Suprapubic skin (tissue), 4 donors: ENCODE measurements at regions not wholly inside any gene's neighbourhood (a gene's known extent, or its start where the extent isn't known, plus 50 kb on each side); places are given as distances from the start of the nearest gene placed in this dataset.

ENCODE experiments used
- DNase-seq, 2 donors: peaks; one replicate each; pipeline ENCODE4 v3.0.0-alpha.2; 2019; ENCODE audit warnings: low spot score in 2 of 2
- H3K27ac ChIP-seq: fragments of 200-600 bp; sonication (generic); one replicate; pipeline ENCODE4 v1.5.1; 2019
- H3K27me3 ChIP-seq: fragments of 200-600 bp; sonication (generic); one replicate; pipeline ENCODE4 v1.5.1; 2019
- H3K36me3 ChIP-seq: fragments of 200-600 bp; sonication (generic); one replicate; pipeline ENCODE4 v1.5.1; 2019
- H3K4me1 ChIP-seq: fragments of 200-600 bp; sonication (generic); one replicate; pipeline ENCODE4 v1.5.1; 2019
- H3K4me3 ChIP-seq: fragments of 200-600 bp; sonication (generic); one replicate; pipeline ENCODE4 v1.5.1; 2019; ENCODE audit warnings: mild to moderate bottlenecking
- H3K9me3 ChIP-seq: fragments of 200-600 bp; sonication (generic); one replicate; pipeline ENCODE4 v1.5.1; 2019
- CTCF ChIP-seq, 2 donors: fragments of 200-600 bp in 1 of 2; fragments of 450-650 bp in 1 of 2; sonication (generic) in 1 of 2; IDR thresholded peaks; one replicate each; pipeline ENCODE4 v1.5.1; 2016 to 2019; ENCODE audit warnings: antibody characterized with exemption in 2 of 2, mild to moderate bottlenecking in 1 of 2, moderate library complexity in 1 of 2
- EP300 ChIP-seq: sonication (generic); formaldehyde crosslinking; IDR thresholded peaks from one replicate; pipeline ENCODE4 v1.6.1; 2017; ENCODE audit warnings: antibody characterized with exemption
- POLR2A ChIP-seq, 2 donors: fragments of 450-650 bp; IDR thresholded peaks; one replicate each; pipeline ENCODE4 v1.6.1; 2017; ENCODE audit warnings: antibody characterized with exemption in 2 of 2, mild to moderate bottlenecking in 2 of 2, moderate library complexity in 2 of 2
- POLR2AphosphoS5 ChIP-seq, 3 donors: sonication (generic); formaldehyde crosslinking; IDR thresholded peaks; one replicate each; pipeline ENCODE4 v1.6.1; 2017; ENCODE audit warnings: antibody characterized with exemption in 3 of 3
- WGBS: methylation state at CpG from one replicate; pipeline ENCODE4 v1.1.5; 2018; 5-methylcytosine and 5-hydroxymethylcytosine counted together

DNA sequence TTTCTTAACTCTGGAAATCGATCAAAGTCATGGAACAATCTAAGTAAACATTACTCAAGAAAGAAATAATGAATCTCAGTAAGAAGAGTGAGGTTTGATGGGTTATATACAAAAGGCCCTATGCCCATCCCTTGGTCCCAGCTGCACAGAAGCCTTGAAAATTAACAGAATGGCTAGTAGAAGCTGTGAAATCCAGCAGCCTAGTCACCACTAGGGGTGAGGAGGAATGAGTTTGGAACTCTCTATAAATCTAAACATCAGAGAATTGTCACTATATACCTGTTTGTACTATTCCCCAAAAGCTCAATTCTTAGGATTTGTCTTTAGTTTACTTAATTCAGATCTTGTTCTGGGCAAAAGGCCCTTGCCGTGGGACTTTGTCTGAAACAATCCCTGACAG, 313.9 kb upstream of the GRID2 start:
- no peaks in the 10 kb centered on the region for H3K36me3 ChIP-seq
- H3K9me3 ChIP-seq, result no peaks in the 10 kb centered on the region
- TF ChIP-seq POLR2AphosphoS5 (IDR thresholded peaks at IDR 0.05) (no peak), CTCF (IDR thresholded peaks at IDR 0.05) (no peak), POLR2A (IDR thresholded peaks at IDR 0.05) (no peak), EP300 (no peak)
- WGBS, result 86% methylated on average over 2 of the region's 2 CpGs
- no peaks in the 10 kb centered on the region for H3K27me3 ChIP-seq
- no peak overlapping the region for H3K27ac ChIP-seq
- no peaks in the 10 kb centered on the region for H3K4me1 ChIP-seq
- DNase-seq, result no peak
- no peak overlapping the region for H3K4me3 ChIP-seq

DNA sequence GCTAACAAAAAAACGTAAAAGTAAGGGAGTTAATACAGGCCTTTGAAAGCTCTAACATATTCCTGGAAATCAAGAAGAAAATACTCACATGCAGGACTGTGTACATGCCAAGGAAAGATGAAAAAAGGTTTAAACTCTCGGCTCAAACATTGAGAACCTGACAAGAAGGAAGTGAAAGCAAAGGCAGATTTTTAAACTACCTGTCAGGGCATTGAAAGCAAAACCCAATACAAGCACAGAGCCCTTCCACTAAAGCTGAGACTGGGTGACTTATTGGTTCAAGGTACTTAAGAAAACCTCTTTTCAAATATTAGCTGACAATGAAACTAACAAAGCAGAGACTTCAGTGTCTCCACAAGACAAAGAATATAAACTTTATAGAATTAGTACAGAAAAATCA, 313.0 kb upstream of the GRID2 start:
- Histone ChIP-seq H3K9me3 (no peaks in the 10 kb centered on the region), H3K36me3 (no peaks in the 10 kb centered on the region), H3K27me3 (no peaks in the 10 kb centered on the region), H3K4me3 (no peak overlapping the region), H3K4me1 (no peaks in the 10 kb centered on the region), H3K27ac (no peak overlapping the region)
- 71% methylated on average over 2 of the region's 2 CpGs for WGBS
- TF ChIP-seq EP300, result no peak
- no peak for TF ChIP-seq CTCF (IDR thresholded peaks at IDR 0.05)
- no peak for TF ChIP-seq POLR2A (IDR thresholded peaks at IDR 0.05)
- TF ChIP-seq POLR2AphosphoS5 (IDR thresholded peaks at IDR 0.05), result no peak
- DNase-seq, result no peak

DNA sequence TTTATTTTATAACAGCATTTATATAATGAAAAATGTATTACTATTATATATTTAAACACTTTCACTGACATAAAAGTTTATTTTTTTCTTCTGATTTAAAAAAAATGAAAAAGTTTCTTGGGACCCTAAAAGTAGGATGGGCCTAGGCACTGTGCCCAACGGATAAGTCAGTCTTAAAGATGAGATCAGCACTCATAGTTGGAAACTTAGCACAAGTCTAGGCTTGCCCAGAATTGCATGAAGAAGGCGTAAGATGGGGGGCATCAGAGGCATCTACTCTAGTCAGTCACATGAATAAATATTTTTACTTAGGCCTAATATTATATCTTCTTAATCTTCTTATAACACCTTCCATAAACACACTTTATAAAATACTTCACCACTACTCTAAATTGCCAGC, 306.7 kb upstream of the GRID2 start:
- Histone ChIP-seq H3K27ac (no peak overlapping the region), H3K4me3 (no peak overlapping the region), H3K9me3 (no peaks in the 10 kb centered on the region), H3K27me3 (no peaks in the 10 kb centered on the region), H3K4me1 (no peaks in the 10 kb centered on the region), H3K36me3 (no peaks in the 10 kb centered on the region)
- TF ChIP-seq EP300 (no peak), CTCF (IDR thresholded peaks at IDR 0.05) (no peak), POLR2AphosphoS5 (IDR thresholded peaks at IDR 0.05) (no peak), POLR2A (IDR thresholded peaks at IDR 0.05) (no peak)
- no peak for DNase-seq
- WGBS, result 66% methylated on average over 2 of the region's 2 CpGs

GRCh38 chr4:92012899-92013867, 290.6 kb upstream of the GRID2 start:
- H3K27ac ChIP-seq, result no peak overlapping the region
- no peaks in the 10 kb centered on the region for H3K4me1 ChIP-seq
- no peak for DNase-seq
- no peak overlapping the region for H3K4me3 ChIP-seq
- no peaks in the 10 kb centered on the region for H3K36me3 ChIP-seq
- 45% methylated on average over 16 of the region's 16 CpGs for WGBS
- no peaks in the 10 kb centered on the region for H3K9me3 ChIP-seq
- no peaks in the 10 kb centered on the region for H3K27me3 ChIP-seq
- TF ChIP-seq CTCF (IDR thresholded peaks at IDR 0.05), result no peak
- no peak for TF ChIP-seq EP300
- no peak for TF ChIP-seq POLR2A (IDR thresholded peaks at IDR 0.05)
- TF ChIP-seq POLR2AphosphoS5 (IDR thresholded peaks at IDR 0.05), result no peak

GRCh38 chr4:92014067-92014466, 289.7 kb upstream of the GRID2 start:
- no peaks in the 10 kb centered on the region for H3K4me1 ChIP-seq
- WGBS, result 58% methylated on average over 3 of the region's 3 CpGs
- H3K36me3 ChIP-seq, result no peaks in the 10 kb centered on the region

More at GRCh38 chr4:92014067-92014466, 289.7 kb upstream of the GRID2 start:
- Histone ChIP-seq H3K4me3 (no peak overlapping the region), H3K27me3 (no peaks in the 10 kb centered on the region), H3K27ac (no peak overlapping the region), H3K9me3 (no peaks in the 10 kb centered on the region)
- DNase-seq, result no peak
- TF ChIP-seq POLR2AphosphoS5 (IDR thresholded peaks at IDR 0.05), result no peak
- TF ChIP-seq POLR2A (IDR thresholded peaks at IDR 0.05), result no peak
- TF ChIP-seq CTCF (IDR thresholded peaks at IDR 0.05), result no peak
- TF ChIP-seq EP300, result no peak
